H9 (cell line): ENCODE measurements at regions not wholly inside any gene's neighbourhood (a gene's known extent, or its start where the extent isn't known, plus 50 kb on each side); places are given as distances from the start of the nearest gene placed in this dataset.

Experiments
- DNase-seq: peaks from one replicate; pipeline ENCODE4 v3.0.0-alpha.2; 2017
- H2AFZ ChIP-seq: one replicate; pipeline ENCODE4 v1.6.1; 2013; ENCODE audit warnings: mild to moderate bottlenecking, low read length, control low read depth, moderate library complexity
- H2AK5ac ChIP-seq: 2 replicates; pipeline ENCODE4 v1.6.1; 2013; ENCODE audit warnings: low read length, control low read depth, mixed read lengths; ENCODE audit not compliant: insufficient read length
- H2BK120ac ChIP-seq: one replicate; pipeline ENCODE4 v1.6.1; 2013; ENCODE audit warnings: low read depth, mild to moderate bottlenecking, low read length, control low read depth, inconsistent platforms; ENCODE audit not compliant: poor library complexity, severe bottlenecking
- H2BK12ac ChIP-seq: 2 replicates; pipeline ENCODE4 v1.6.1; 2013; ENCODE audit warnings: low read length, control low read depth, mixed read lengths, low read depth; ENCODE audit not compliant: insufficient read length
- H2BK15ac ChIP-seq: 2 replicates; pipeline ENCODE4 v1.6.1; 2013; ENCODE audit warnings: low read depth, low read length, control low read depth
- H2BK20ac ChIP-seq: one replicate; pipeline ENCODE4 v1.6.1; 2013; ENCODE audit warnings: low read depth, mild to moderate bottlenecking, low read length, control low read depth, inconsistent platforms; ENCODE audit not compliant: poor library complexity, severe bottlenecking
- H2BK5ac ChIP-seq: 2 replicates; pipeline ENCODE4 v1.6.1; 2013; ENCODE audit warnings: low read length, control low read depth, mixed read lengths; ENCODE audit not compliant: insufficient read length
- H3K14ac ChIP-seq: 2 replicates; pipeline ENCODE4 v1.6.1; 2013; ENCODE audit warnings: low read length, control low read depth; ENCODE audit not compliant: insufficient read depth
- H3K18ac ChIP-seq: 2 replicates; pipeline ENCODE4 v1.6.1; 2013; ENCODE audit warnings: low read depth, mild to moderate bottlenecking, mixed read lengths, low read length, control low read depth; ENCODE audit not compliant: insufficient read length
- H3K23ac ChIP-seq: 2 replicates; pipeline ENCODE4 v1.6.1; 2013; ENCODE audit warnings: low read length, control low read depth, mixed read lengths, low read depth; ENCODE audit not compliant: insufficient read length
- H3K23me2 ChIP-seq: 2 replicates; pipeline ENCODE4 v1.6.1; 2013; ENCODE audit warnings: low read depth, mild to moderate bottlenecking, mixed read lengths, low read length, control low read depth; ENCODE audit not compliant: insufficient read length, poor library complexity, severe bottlenecking
- H3K27ac ChIP-seq: 2 replicates; pipeline ENCODE4 v1.5.1; 2013; ENCODE audit warnings: low read length, control low read depth, mixed read lengths, low read depth; ENCODE audit not compliant: insufficient read length
- H3K27me3 ChIP-seq: 2 replicates; pipeline ENCODE4 v1.6.1; 2013; ENCODE audit warnings: low read length, control low read depth, inconsistent platforms; ENCODE audit not compliant: insufficient read depth
- H3K4ac ChIP-seq: 2 replicates; pipeline ENCODE4 v1.6.1; 2013; ENCODE audit warnings: low read depth, mild to moderate bottlenecking, control low read depth, inconsistent platforms, low read length, moderate library complexity
- H3K4me1 ChIP-seq: 2 replicates; pipeline ENCODE4 v1.6.1; 2013; ENCODE audit warnings: low read length, control low read depth, inconsistent platforms; ENCODE audit not compliant: insufficient read depth
- H3K4me2 ChIP-seq: 2 replicates; pipeline ENCODE4 v1.6.1; 2013; ENCODE audit warnings: low read length, control low read depth, mixed read lengths; ENCODE audit not compliant: insufficient read length, insufficient read depth
- H3K56ac ChIP-seq: 2 replicates; pipeline ENCODE4 v1.6.1; 2013; ENCODE audit warnings: low read depth, mild to moderate bottlenecking, mixed read lengths, low read length, control low read depth; ENCODE audit not compliant: insufficient read length
- H3K79me1 ChIP-seq: 2 replicates; pipeline ENCODE4 v1.6.1; 2013; ENCODE audit warnings: low read depth, mild to moderate bottlenecking, moderate library complexity, low read length, control low read depth, inconsistent platforms; ENCODE audit not compliant: insufficient read depth, poor library complexity, severe bottlenecking
- H3K79me2 ChIP-seq: 2 replicates; pipeline ENCODE4 v1.6.1; 2013; ENCODE audit warnings: low read length, control low read depth, inconsistent platforms; ENCODE audit not compliant: insufficient read depth
- H3K9ac ChIP-seq: 2 replicates; pipeline ENCODE4 v1.6.1; 2013; ENCODE audit warnings: low read length, control low read depth, mixed read lengths; ENCODE audit not compliant: insufficient read length; ENCODE audit errors: extremely low read depth
- H3K9me3 ChIP-seq: one replicate; pipeline ENCODE4 v1.6.1; 2013; ENCODE audit warnings: low read depth, low read length, inconsistent platforms; ENCODE audit not compliant: control insufficient read depth
- H3T11ph ChIP-seq: one replicate; pipeline ENCODE4 v1.6.1; 2013; ENCODE audit warnings: mild to moderate bottlenecking, low read length, control low read depth, inconsistent platforms
- H4K20me1 ChIP-seq: one replicate; pipeline ENCODE4 v1.6.1; 2013; ENCODE audit not compliant: control insufficient read depth, insufficient read length, insufficient read depth
- H4K5ac ChIP-seq: 2 replicates; pipeline ENCODE4 v1.6.1; 2013; ENCODE audit warnings: low read depth, mild to moderate bottlenecking, mixed read lengths, low read length, control low read depth; ENCODE audit not compliant: insufficient read length
- H4K8ac ChIP-seq: replicated peaks from 2 replicates; pipeline ENCODE4 v1.6.1; 2013; ENCODE audit warnings: low read length, control low read depth, mixed read lengths, low read depth; ENCODE audit not compliant: insufficient read length
- H4K91ac ChIP-seq: 2 replicates; pipeline ENCODE4 v1.6.1; 2013; ENCODE audit warnings: low read depth, mild to moderate bottlenecking, moderate library complexity, mixed read lengths, low read length, control low read depth; ENCODE audit not compliant: insufficient read length
- H3K27ac Mint-ChIP-seq, 3 experiments: 2 replicates in 2 of 3; 3 replicates in 1 of 3; pipeline ENCODE4 v1.8.0; 2020 to 2021; ENCODE audit warnings: mixed read lengths in 3 of 3, mild to moderate bottlenecking in 1 of 3, moderate library complexity in 1 of 3
- H3K27me3 Mint-ChIP-seq: 2 replicates; pipeline ENCODE4 v1.8.0; 2021; ENCODE audit warnings: low read depth, mild to moderate bottlenecking, moderate library complexity, mixed read lengths
- H3K36me3 Mint-ChIP-seq, 3 experiments: 2 replicates in 2 of 3; 3 replicates in 1 of 3; pipeline ENCODE4 v1.8.0; 2020 to 2021; ENCODE audit warnings: low read depth in 3 of 3, mixed read lengths in 3 of 3; ENCODE audit not compliant: insufficient read depth in 1 of 3
- H3K4me1 Mint-ChIP-seq, 2 experiments: 2 replicates each; pipeline ENCODE4 v1.8.0; 2020; ENCODE audit warnings: mixed read lengths in 2 of 2
- H3K4me3 Mint-ChIP-seq, 2 experiments: 2 replicates in 1 of 2; 3 replicates in 1 of 2; pipeline ENCODE4 v1.8.0; 2020 to 2021; ENCODE audit warnings: mild to moderate bottlenecking in 2 of 2, mixed read lengths in 2 of 2, moderate library complexity in 1 of 2
- H3K9me3 Mint-ChIP-seq, 2 experiments: 2 replicates in 1 of 2; 3 replicates in 1 of 2; pipeline ENCODE4 v1.8.0; 2020; ENCODE audit warnings: mild to moderate bottlenecking in 2 of 2, mixed read lengths in 2 of 2, moderate library complexity in 1 of 2
- TF ChIP-seq, protein P1 (sequence below): fragments of 200-600 bp; sonication (generic); conservative IDR thresholded peaks from 3 replicates; pipeline ENCODE4 v1.8.0; 2021; ENCODE audit warnings: antibody characterized with exemption, mild to moderate bottlenecking

DNA sequence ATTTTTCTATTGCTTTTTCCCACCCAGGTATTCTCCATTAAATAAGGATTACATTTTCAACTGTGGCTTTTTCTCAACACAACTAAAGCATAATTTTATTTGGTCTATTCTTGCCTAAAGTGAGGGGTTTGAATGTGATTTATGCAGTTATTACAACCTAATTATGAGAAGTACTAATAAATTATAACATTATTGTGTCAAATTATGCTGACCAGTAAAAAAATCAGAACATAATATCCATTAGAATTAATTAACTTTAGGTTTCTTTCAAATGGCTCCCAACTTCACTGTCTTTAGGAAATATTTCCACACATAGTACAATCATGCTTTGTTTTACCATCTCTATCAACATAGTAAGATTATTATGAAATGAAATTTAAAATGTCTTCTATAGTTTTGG lies 1293.9 kb downstream of the FSTL5 start:
- Histone ChIP-seq H3K4ac (no peak overlapping the region), H4K20me1 (no peaks in the 10 kb centered on the region), H3K23ac (no peak overlapping the region), H3K79me1 (no peaks in the 10 kb centered on the region), H3K79me2 (no peaks in the 10 kb centered on the region), H3K9me3 (no peaks in the 10 kb centered on the region), H3K18ac (no peak overlapping the region), H3K56ac (no peak overlapping the region), H2BK12ac (no peak overlapping the region), H2BK120ac (no peak overlapping the region), H3K4me2 (no peak overlapping the region), H3K4me1 (no peaks in the 10 kb centered on the region), H2BK15ac (no peak overlapping the region), H3K27me3 (no peaks in the 10 kb centered on the region), H2BK20ac (no peak overlapping the region), H4K91ac (no peak overlapping the region), H2BK5ac (no peak overlapping the region), H2AFZ (no peak overlapping the region), H3K9ac (no peak overlapping the region), H4K5ac (no peak overlapping the region), H3K23me2 (no peaks in the 10 kb centered on the region), H3T11ph (no peak overlapping the region), H4K8ac (no peak overlapping the region), H3K14ac (no peak overlapping the region), H3K27ac (no peak overlapping the region), H2AK5ac (no peak overlapping the region)
- no peak overlapping the region for H3K4me3 Mint-ChIP-seq
- no peaks in the 10 kb centered on the region for H3K4me1 Mint-ChIP-seq
- H3K27ac Mint-ChIP-seq, result no peak overlapping the region
- H3K27me3 Mint-ChIP-seq, result no peaks in the 10 kb centered on the region
- DNase-seq, result no peak
- TF ChIP-seq, protein P1, sequence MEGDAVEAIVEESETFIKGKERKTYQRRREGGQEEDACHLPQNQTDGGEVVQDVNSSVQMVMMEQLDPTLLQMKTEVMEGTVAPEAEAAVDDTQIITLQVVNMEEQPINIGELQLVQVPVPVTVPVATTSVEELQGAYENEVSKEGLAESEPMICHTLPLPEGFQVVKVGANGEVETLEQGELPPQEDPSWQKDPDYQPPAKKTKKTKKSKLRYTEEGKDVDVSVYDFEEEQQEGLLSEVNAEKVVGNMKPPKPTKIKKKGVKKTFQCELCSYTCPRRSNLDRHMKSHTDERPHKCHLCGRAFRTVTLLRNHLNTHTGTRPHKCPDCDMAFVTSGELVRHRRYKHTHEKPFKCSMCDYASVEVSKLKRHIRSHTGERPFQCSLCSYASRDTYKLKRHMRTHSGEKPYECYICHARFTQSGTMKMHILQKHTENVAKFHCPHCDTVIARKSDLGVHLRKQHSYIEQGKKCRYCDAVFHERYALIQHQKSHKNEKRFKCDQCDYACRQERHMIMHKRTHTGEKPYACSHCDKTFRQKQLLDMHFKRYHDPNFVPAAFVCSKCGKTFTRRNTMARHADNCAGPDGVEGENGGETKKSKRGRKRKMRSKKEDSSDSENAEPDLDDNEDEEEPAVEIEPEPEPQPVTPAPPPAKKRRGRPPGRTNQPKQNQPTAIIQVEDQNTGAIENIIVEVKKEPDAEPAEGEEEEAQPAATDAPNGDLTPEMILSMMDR, result no peak
- H3K36me3 Mint-ChIP-seq, result no peaks in the 10 kb centered on the region
- no peaks in the 10 kb centered on the region; a peak in 1 of 5 replicates for H3K9me3 Mint-ChIP-seq
